A673 (cell line): ENCODE measurements at regions not wholly inside any gene's neighbourhood (a gene's known extent, or its start where the extent isn't known, plus 50 kb on each side); places are given as distances from the start of the nearest gene placed in this dataset.

Experiments
- BruUV-seq: library from RNA; stranded (reverse); fragments of 400-500 nt; replicated peaks from 2 replicates; lab custom pipeline; 2021; lab: Mats Ljungman, UMichigan
- CTCF ChIA-PET: fragments of 300-600 bp; sonication (Branson Sonifier 250); formaldehyde crosslinking; loops from one replicate; lab custom pipeline; 2022; ENCODE audit warnings: antibody characterized with exemption; lab: Charles Lee
- POLR2A ChIA-PET: fragments of 300-600 bp; sonication (Branson Sonifier 250); formaldehyde crosslinking; loops from one replicate; lab custom pipeline; 2022; ENCODE audit warnings: antibody characterized with exemption; ENCODE audit not compliant: low non-redundant PET; lab: Charles Lee
- DNase-seq: peaks from one replicate; pipeline ENCODE4 v3.0.0-alpha.2; 2015; ENCODE audit warnings: low spot score
- H3K27ac ChIP-seq: fragments of 200-600 bp; sonication (generic); 2 replicates; pipeline ENCODE4 v1.5.1; 2016; ENCODE audit warnings: mixed run types, low read depth, mild to moderate bottlenecking, mixed read lengths, antibody characterized with exemption, low read length; ENCODE audit not compliant: poor library complexity, severe bottlenecking
- H3K27me3 ChIP-seq: fragments of 200-600 bp; sonication (generic); replicated peaks from 2 replicates; pipeline ENCODE4 v1.6.1; 2017; ENCODE audit warnings: mixed run types, low read depth, mild to moderate bottlenecking, mixed read lengths, antibody characterized with exemption, low read length; ENCODE audit not compliant: insufficient read depth, poor library complexity
- H3K36me3 ChIP-seq: fragments of 200-600 bp; sonication (generic); 2 replicates; pipeline ENCODE4 v1.6.1; 2016; ENCODE audit warnings: mixed run types, mild to moderate bottlenecking, mixed read lengths, antibody characterized with exemption, low read length; ENCODE audit not compliant: insufficient read depth, poor library complexity, severe bottlenecking
- H3K4me1 ChIP-seq: fragments of 200-600 bp; sonication (generic); 2 replicates; pipeline ENCODE4 v1.6.1; 2017; ENCODE audit warnings: mixed run types, mild to moderate bottlenecking, mixed read lengths, antibody characterized with exemption, low read length; ENCODE audit not compliant: insufficient read depth, poor library complexity, severe bottlenecking
- H3K4me3 ChIP-seq: fragments of 200-600 bp; sonication (generic); 2 replicates; pipeline ENCODE4 v1.5.1; 2016; ENCODE audit warnings: low read depth, mixed run types, mild to moderate bottlenecking, mixed read lengths, low read length; ENCODE audit not compliant: poor library complexity, severe bottlenecking
- H3K9me3 ChIP-seq: fragments of 200-600 bp; sonication (generic); 2 replicates; pipeline ENCODE4 v1.6.1; 2016; ENCODE audit warnings: mixed run types, low read depth, mild to moderate bottlenecking, mixed read lengths, antibody characterized with exemption, low read length; ENCODE audit not compliant: poor library complexity, severe bottlenecking
- EZH2 ChIP-seq: fragments of 200-600 bp; sonication (generic); IDR thresholded peaks from 2 replicates; pipeline ENCODE4 v1.6.1; 2017; ENCODE audit warnings: borderline replicate concordance, low read depth, mild to moderate bottlenecking, mixed read lengths, antibody characterized with exemption, low read length; ENCODE audit not compliant: poor library complexity, severe bottlenecking
- intact Hi-C: fragments of 100-400 bp; cut with micrococcal nuclease; formaldehyde crosslinking; loops from one replicate; pipeline ENCODE4 v1.10.0; 2022; ENCODE audit not compliant: unreplicated experiment
- TF ChIP-seq, protein P1 (sequence below): fragments of 300-800, 200-600 bp; sonication (generic); conservative IDR thresholded peaks from 2 replicates; pipeline ENCODE4 v1.5.1; 2017; ENCODE audit warnings: low read depth, mild to moderate bottlenecking, antibody characterized with exemption, low read length, moderate library complexity, mixed read lengths

DNA sequence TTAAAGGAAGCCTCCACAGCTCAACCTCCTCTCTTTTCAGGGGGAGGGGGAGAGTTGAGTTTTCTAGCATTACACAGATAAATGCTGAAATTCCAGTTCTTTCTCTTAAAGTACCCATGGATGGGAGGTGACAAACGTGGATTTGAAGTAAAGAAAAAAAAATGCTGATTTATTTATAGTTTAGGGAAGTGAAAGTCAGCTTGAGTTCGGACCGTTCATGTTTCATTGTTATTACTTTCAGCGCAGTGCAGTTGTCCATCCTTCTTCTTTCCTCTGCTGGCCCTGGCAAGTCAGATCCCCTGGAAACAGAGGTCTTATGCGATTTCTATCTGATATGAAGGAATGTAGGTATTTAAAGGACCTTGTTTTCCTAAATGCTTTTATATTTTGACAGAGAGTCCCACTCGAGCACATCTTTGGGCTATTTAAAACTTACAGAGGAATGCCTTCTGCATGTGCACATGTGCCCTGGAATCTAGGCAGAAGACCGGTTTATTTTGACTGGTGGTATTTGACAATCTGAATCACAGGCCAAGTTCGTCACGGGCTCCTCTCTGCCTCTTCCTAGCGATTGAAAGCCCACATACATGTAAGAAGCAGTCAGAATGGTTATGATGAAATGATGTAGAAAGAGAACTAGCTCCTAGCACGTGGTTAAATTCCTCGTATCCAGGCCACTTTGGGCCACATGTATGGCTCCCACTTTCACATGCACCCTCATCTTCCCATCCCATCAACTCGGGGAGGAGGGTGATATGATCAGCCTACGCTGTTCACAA lies 385.2 kb upstream of the KLF4 start:
- Histone ChIP-seq H3K27me3 (no peaks in the 10 kb centered on the region), H3K27ac (no peak overlapping the region), H3K4me3 (no peak overlapping the region), H3K4me1 (no peaks in the 10 kb centered on the region), H3K36me3 (no peaks in the 10 kb centered on the region), H3K9me3 (no peaks in the 10 kb centered on the region)
- TF ChIP-seq, protein P1, sequence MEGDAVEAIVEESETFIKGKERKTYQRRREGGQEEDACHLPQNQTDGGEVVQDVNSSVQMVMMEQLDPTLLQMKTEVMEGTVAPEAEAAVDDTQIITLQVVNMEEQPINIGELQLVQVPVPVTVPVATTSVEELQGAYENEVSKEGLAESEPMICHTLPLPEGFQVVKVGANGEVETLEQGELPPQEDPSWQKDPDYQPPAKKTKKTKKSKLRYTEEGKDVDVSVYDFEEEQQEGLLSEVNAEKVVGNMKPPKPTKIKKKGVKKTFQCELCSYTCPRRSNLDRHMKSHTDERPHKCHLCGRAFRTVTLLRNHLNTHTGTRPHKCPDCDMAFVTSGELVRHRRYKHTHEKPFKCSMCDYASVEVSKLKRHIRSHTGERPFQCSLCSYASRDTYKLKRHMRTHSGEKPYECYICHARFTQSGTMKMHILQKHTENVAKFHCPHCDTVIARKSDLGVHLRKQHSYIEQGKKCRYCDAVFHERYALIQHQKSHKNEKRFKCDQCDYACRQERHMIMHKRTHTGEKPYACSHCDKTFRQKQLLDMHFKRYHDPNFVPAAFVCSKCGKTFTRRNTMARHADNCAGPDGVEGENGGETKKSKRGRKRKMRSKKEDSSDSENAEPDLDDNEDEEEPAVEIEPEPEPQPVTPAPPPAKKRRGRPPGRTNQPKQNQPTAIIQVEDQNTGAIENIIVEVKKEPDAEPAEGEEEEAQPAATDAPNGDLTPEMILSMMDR: no peak
- TF ChIP-seq EZH2: no peak
- intact Hi-C loops: no loop called here
- POLR2A ChIA-PET: no interaction called here
- CTCF ChIA-PET: no interaction called here
- DNase-seq: no peak
- no TSS peak for BruUV-seq

DNA sequence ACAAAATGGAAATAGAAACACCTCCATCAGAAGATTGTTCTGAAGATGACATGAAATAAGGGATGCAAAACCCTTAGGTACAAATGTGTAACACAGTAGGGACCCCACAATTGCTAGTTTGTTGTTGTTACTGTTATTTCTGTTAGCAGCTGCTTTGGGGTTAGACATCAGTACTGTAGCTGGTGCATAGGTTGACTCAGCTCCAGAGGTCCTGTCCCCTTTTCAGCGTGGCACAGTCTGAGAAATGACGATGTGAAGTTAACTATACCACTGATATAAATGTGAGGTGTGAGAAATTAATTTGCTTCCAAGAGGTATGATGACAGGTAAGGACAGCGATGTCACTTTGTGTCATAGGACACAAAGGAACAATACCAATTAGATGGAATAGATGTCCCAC lies 384.6 kb upstream of the KLF4 start:
- TF ChIP-seq, protein P1: no peak
- TF ChIP-seq EZH2: no peak
- DNase-seq: no peak
- H3K36me3 ChIP-seq: no peaks in the 10 kb centered on the region
- H3K27ac ChIP-seq: no peak overlapping the region
- no peaks in the 10 kb centered on the region for H3K27me3 ChIP-seq
- ChIA-PET CTCF (no interaction called here), POLR2A (no interaction called here)
- no TSS peak for BruUV-seq
- H3K4me3 ChIP-seq: no peak overlapping the region
- H3K9me3 ChIP-seq: no peaks in the 10 kb centered on the region
- intact Hi-C loops: no loop called here
- no peaks in the 10 kb centered on the region for H3K4me1 ChIP-seq

DNA sequence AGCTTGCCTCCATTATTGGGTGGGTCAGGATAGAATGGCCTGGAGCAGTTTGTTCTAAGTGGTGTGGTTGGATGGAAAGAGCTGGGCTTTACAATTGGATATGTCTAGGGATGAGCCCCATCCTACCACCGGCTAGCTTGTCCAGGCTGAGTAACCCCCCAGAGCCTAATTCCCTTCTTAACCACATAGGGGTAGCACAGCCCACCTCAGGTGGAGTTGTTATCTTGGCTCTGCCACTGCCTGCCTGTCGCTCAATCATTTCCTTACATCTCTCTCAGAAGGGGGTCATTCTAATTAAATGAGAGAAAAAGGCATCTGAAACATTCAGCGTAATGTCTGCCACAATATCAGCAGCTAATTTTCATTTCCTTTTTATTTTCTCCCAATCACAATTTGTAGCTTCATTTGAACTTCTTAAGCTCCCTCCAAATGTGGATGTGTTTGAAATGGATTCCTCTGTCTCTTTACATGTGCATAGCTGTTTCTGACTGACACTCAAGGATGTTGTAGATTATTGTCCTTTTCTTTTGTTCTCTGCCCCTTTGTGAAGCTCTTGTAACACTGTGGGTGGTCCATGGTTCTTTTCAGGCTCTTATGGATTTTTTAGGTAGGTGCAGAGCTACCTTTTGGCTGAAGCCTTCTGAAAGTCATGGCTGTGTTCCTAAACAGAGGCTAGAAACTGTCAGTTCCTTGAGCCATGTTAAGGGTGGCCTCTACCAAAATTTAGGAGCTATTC lies 383.1 kb upstream of the KLF4 start:
- Histone ChIP-seq H3K4me1 (no peaks in the 10 kb centered on the region), H3K36me3 (no peaks in the 10 kb centered on the region), H3K9me3 (peaks cover 4% of the 10 kb centered on the region), H3K27ac (no peak overlapping the region), H3K4me3 (no peak overlapping the region), H3K27me3 (no peaks in the 10 kb centered on the region)
- no TSS peak for BruUV-seq
- CTCF ChIA-PET: no interaction called here
- intact Hi-C loops: no loop called here
- POLR2A ChIA-PET: no interaction called here
- TF ChIP-seq, protein P1: no peak
- no peak for TF ChIP-seq EZH2
- no peak for DNase-seq
